GM23248 (cell line): ENCODE measurements at regions not wholly inside any gene's neighbourhood (a gene's known extent, or its start where the extent isn't known, plus 50 kb on each side); places are given as distances from the start of the nearest gene placed in this dataset.

Experiments used
- DNase-seq: peaks from one replicate; pipeline ENCODE4 v3.0.0-alpha.2; 2015
- H2AFZ ChIP-seq: fragments of 200-600 bp; sonication (generic); 2 replicates; pipeline ENCODE4 v1.6.1; 2016; ENCODE audit warnings: antibody characterized with exemption
- H3F3A ChIP-seq: fragments of 200-600 bp; sonication (generic); 2 replicates; pipeline ENCODE4 v1.6.1; 2016; ENCODE audit warnings: mild to moderate bottlenecking, antibody characterized with exemption, mixed run types; ENCODE audit not compliant: insufficient read depth
- H3K27ac ChIP-seq: fragments of 200-600 bp; sonication (generic); 2 replicates; pipeline ENCODE4 v1.5.1; 2016; ENCODE audit warnings: mild to moderate bottlenecking
- H3K27me3 ChIP-seq: fragments of 200-600 bp; sonication (generic); replicated peaks from 2 replicates; pipeline ENCODE4 v1.6.1; 2016; ENCODE audit warnings: mild to moderate bottlenecking; ENCODE audit not compliant: insufficient read depth
- H3K36me3 ChIP-seq: fragments of 200-600 bp; sonication (generic); 2 replicates; pipeline ENCODE4 v1.6.1; 2016; ENCODE audit warnings: low read depth, mild to moderate bottlenecking
- H3K4me1 ChIP-seq: fragments of 200-600 bp; sonication (generic); 2 replicates; pipeline ENCODE4 v1.6.1; 2016; ENCODE audit warnings: mild to moderate bottlenecking; ENCODE audit not compliant: insufficient read depth
- H3K4me2 ChIP-seq: fragments of 200-600 bp; sonication (generic); one replicate; pipeline ENCODE4 v1.6.1; 2016; ENCODE audit warnings: mild to moderate bottlenecking; ENCODE audit not compliant: unreplicated experiment
- H3K4me3 ChIP-seq: fragments of 200-600 bp; sonication (generic); 2 replicates; pipeline ENCODE4 v1.5.1; 2016; ENCODE audit warnings: mild to moderate bottlenecking
- H3K79me2 ChIP-seq: fragments of 200-600 bp; sonication (generic); 2 replicates; pipeline ENCODE4 v1.6.1; 2016; ENCODE audit warnings: mild to moderate bottlenecking; ENCODE audit not compliant: insufficient read depth
- H3K9ac ChIP-seq: fragments of 200-600 bp; sonication (generic); 2 replicates; pipeline ENCODE4 v1.6.1; 2016; ENCODE audit warnings: mild to moderate bottlenecking
- H3K9me2 ChIP-seq: fragments of 200-600 bp; sonication (generic); 2 replicates; pipeline ENCODE4 v1.6.1; 2016; ENCODE audit warnings: mixed run types, mild to moderate bottlenecking, moderate library complexity; ENCODE audit not compliant: insufficient read depth
- H3K9me3 ChIP-seq: fragments of 200-600 bp; sonication (generic); one replicate; pipeline ENCODE4 v1.6.1; 2017; ENCODE audit warnings: low read depth
- H4K20me1 ChIP-seq: fragments of 200-600 bp; sonication (generic); 2 replicates; pipeline ENCODE4 v1.6.0; 2016; ENCODE audit not compliant: insufficient read depth
- EZH2 ChIP-seq: fragments of 200-600 bp; sonication (generic); IDR thresholded peaks from 2 replicates; pipeline ENCODE4 v1.6.1; 2018; ENCODE audit warnings: antibody characterized with exemption, mild to moderate bottlenecking; ENCODE audit not compliant: insufficient read depth, poor library complexity, severe bottlenecking
- EZH2phosphoT487 ChIP-seq: fragments of 200-600 bp; sonication (generic); IDR thresholded peaks from 2 replicates; pipeline ENCODE4 v1.6.1; 2018; ENCODE audit warnings: antibody characterized with exemption, moderate library complexity, mild to moderate bottlenecking, low read depth; ENCODE audit not compliant: insufficient read depth
- WGBS, 2 experiments: methylation state at CpG; one replicate each; pipeline ENCODE4 v1.1.6; 2015 to 2017; ENCODE audit warnings: low lambda C conversion rate in 2 of 2, low coverage in 1 of 2; ENCODE audit errors: missing lambda C conversion rate in 2 of 2; 5-methylcytosine and 5-hydroxymethylcytosine counted together
- in situ Hi-C: fragments of 300-500 bp; cut with MboI; formaldehyde crosslinking; loops from 2 replicates; pipeline ENCODE4 v1.15.0; 2020

GRCh38 chr2:120919216-120919615 lies 183.5 kb downstream of the GLI2 start:
- no peak overlapping the region for H3K4me2 ChIP-seq
- no peaks in the 10 kb centered on the region for H3K36me3 ChIP-seq
- H3K4me3 ChIP-seq = no peak overlapping the region
- H3K27me3 ChIP-seq = no peaks in the 10 kb centered on the region
- no peak for DNase-seq
- H2AFZ ChIP-seq = no peak overlapping the region
- H3K9me2 ChIP-seq = no peaks in the 10 kb centered on the region
- in situ Hi-C loops = no loop called here
- no peak overlapping the region for H3K9ac ChIP-seq
- peaks cover 51% of the 10 kb centered on the region for H3K79me2 ChIP-seq
- peaks cover 7% of the 10 kb centered on the region for H3F3A ChIP-seq
- H3K27ac ChIP-seq = no peak overlapping the region
- TF ChIP-seq EZH2phosphoT487 = no peak
- no peak for TF ChIP-seq EZH2
- peaks cover 47% of the 10 kb centered on the region for H3K4me1 ChIP-seq
- no peaks in the 10 kb centered on the region for H3K9me3 ChIP-seq
- H4K20me1 ChIP-seq = no peaks in the 10 kb centered on the region
- 95 to 97% methylated on average over 8 of the region's 8 CpGs for WGBS, 2 experiments

- Histone ChIP-seq H3K79me2 (peaks cover 56% of the 10 kb centered on the region), H4K20me1 (no peaks in the 10 kb centered on the region), H3F3A (0 out of 2 replicates have a peak, but pooled peaks cover under 1% of the 10 kb centered on the region), H2AFZ (peak overlapping the region; percentile 74), H3K9ac (peak overlapping the region; percentile 79), H3K9me3 (no peaks in the 10 kb centered on the region), H3K27me3 (no peaks in the 10 kb centered on the region), H3K4me1 (peaks cover 40% of the 10 kb centered on the region), H3K27ac (peak overlapping the region; percentile 95), H3K9me2 (no peaks in the 10 kb centered on the region), H3K4me3 (peak overlapping the region; percentile 22), H3K36me3 (no peaks in the 10 kb centered on the region), H3K4me2 (peak overlapping the region; percentile 42)
- 48 to 50% methylated on average over 16 to 19 of the region's 19 CpGs for WGBS, 2 experiments
- in situ Hi-C loops = no loop called here
- no peak for TF ChIP-seq EZH2
- TF ChIP-seq EZH2phosphoT487 = no peak
- peak; percentile 94 for DNase-seq
Measured at GRCh38 chr2:120919771-120920453, 184.2 kb downstream of the GLI2 start.

DNA sequence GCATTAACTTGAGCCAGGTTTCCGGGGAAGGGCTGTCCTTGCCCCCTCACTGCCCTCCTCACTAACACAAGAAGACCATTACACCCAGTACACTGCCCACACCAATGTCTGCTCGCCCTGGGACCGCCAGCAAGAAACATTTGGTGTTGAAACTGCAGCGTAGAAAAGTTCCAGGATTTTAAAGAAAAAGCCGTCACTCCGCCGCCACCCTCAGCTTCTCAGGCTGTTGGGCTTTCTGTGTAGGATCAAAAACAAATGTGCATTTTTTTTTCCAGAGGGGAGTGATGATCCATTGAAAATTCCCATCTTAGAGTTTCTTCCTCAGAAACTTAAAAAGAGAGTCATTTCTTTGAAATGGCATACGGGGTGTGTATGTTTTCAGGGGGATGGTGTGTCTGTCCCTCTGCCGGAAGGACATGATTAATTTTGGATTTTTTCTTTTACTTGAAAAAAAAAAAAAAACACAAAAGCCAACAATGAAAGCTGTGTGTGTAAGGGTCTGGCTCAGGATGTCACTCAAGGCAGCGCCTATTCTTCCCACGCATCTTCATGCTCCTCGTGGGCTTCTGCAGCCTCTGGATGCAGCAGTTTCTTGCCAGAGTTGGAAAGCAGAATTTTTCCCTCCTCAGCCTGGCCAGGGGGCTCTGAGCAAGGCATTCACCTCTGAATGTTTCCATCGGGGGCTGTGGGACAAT lies 184.9 kb downstream of the GLI2 start:
- no peaks in the 10 kb centered on the region for H3K9me3 ChIP-seq
- peak overlapping the region; percentile 42 for H3K4me2 ChIP-seq
- no peaks in the 10 kb centered on the region for H3K27me3 ChIP-seq
- peak overlapping the region; percentile 79 for H3K9ac ChIP-seq
- peak; percentile 59 for DNase-seq
- H4K20me1 ChIP-seq = no peaks in the 10 kb centered on the region
- H3K36me3 ChIP-seq = no peaks in the 10 kb centered on the region
- H3K27ac ChIP-seq = peak overlapping the region; percentile 95
- H3F3A ChIP-seq = no peaks in the 10 kb centered on the region
- TF ChIP-seq EZH2 (no peak), EZH2phosphoT487 (no peak)
- 16 to 21% methylated on average over 13 of the region's 13 CpGs for WGBS, 2 experiments
- H3K4me3 ChIP-seq = peak overlapping the region; percentile 22
- H2AFZ ChIP-seq = peak overlapping the region; percentile 74
- in situ Hi-C loops = no loop called here
- peaks cover 34% of the 10 kb centered on the region for H3K4me1 ChIP-seq
- peaks cover 61% of the 10 kb centered on the region for H3K79me2 ChIP-seq
- no peaks in the 10 kb centered on the region for H3K9me2 ChIP-seq

DNA sequence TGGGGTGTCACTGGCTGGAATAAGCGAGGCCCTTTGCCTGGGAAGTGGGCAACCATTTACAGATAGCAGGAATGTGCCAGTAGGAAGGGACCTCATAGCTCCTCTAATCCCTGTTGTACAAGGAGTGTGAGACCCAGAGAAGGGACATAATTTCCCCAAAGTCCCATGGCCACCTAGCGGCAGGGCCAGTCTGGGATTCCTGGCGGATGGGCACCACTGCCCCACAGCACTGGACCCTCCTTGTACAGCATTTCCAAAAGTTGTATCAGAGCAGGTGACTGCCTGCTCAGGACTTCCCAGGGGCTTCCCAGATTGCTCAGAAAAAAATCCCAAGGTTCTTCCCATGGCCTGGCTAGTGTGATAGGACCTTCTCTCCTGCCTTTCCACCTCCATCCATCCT lies 185.8 kb downstream of the GLI2 start:
- WGBS, 2 experiments = 98 to 100% methylated on average over 3 of the region's 3 CpGs
- Histone ChIP-seq H3K4me2 (no peak overlapping the region), H3K9me2 (no peaks in the 10 kb centered on the region), H3K9ac (peak overlapping the region; percentile 79; the same call in 1 of the 2 replicates), H3K27me3 (no peaks in the 10 kb centered on the region), H2AFZ (no peak overlapping the region), H3K36me3 (no peaks in the 10 kb centered on the region), H4K20me1 (no peaks in the 10 kb centered on the region), H3K9me3 (no peaks in the 10 kb centered on the region), H3K4me3 (no peak overlapping the region), H3K79me2 (peaks cover 54% of the 10 kb centered on the region), H3F3A (peaks cover 2% of the 10 kb centered on the region; the same call in 1 of the 2 replicates), H3K4me1 (peaks cover 28% of the 10 kb centered on the region), H3K27ac (peak overlapping the region; percentile 95; the same call in 1 of the 2 replicates)
- DNase-seq = no peak
- no peak for TF ChIP-seq EZH2phosphoT487
- in situ Hi-C loops = no loop called here
